Prostate gland (tissue), 2 donors: ENCODE measurements at regions not wholly inside any gene's neighbourhood (a gene's known extent, or its start where the extent isn't known, plus 50 kb on each side); places are given as distances from the start of the nearest gene placed in this dataset.

Experiments
- POLR2AphosphoS5 ChIP-seq: sonication (generic); formaldehyde crosslinking; IDR thresholded peaks from one replicate; pipeline ENCODE4 v1.6.1; 2017; ENCODE audit warnings: antibody characterized with exemption
- TF ChIP-seq, protein P1 (sequence below), 4 experiments: fragments of 200-600 bp in 2 of 4; fragments of 450-650 bp in 2 of 4; sonication (generic) in 2 of 4; IDR thresholded peaks; 1 replicate in 3 of 4; 2 replicates in 1 of 4; pipeline ENCODE4 v1.5.1; 2016 to 2019; ENCODE audit warnings: antibody characterized with exemption in 4 of 4, mild to moderate bottlenecking in 2 of 4, moderate library complexity in 2 of 4

DNA sequence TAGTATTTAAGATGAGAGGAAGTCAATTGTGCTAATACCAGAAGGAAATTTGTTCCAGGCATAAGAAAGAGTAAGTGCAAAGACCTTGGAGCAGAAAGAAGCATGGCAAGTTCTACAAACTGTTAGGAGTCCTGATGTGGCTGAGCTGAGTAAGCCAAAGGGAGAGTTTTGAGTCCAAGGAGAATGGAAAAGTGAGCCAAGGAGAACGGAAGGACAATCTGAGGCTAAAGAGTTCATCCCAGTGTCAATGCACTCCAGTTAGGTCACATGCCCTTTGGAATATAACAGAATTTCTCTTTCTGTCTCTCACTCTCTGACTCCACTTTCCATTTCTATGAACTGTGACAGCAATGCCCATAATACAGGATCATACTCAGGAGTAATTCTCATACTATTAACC lies 224.7 kb downstream of the CAAP1 start:
- TF ChIP-seq, protein P1, sequence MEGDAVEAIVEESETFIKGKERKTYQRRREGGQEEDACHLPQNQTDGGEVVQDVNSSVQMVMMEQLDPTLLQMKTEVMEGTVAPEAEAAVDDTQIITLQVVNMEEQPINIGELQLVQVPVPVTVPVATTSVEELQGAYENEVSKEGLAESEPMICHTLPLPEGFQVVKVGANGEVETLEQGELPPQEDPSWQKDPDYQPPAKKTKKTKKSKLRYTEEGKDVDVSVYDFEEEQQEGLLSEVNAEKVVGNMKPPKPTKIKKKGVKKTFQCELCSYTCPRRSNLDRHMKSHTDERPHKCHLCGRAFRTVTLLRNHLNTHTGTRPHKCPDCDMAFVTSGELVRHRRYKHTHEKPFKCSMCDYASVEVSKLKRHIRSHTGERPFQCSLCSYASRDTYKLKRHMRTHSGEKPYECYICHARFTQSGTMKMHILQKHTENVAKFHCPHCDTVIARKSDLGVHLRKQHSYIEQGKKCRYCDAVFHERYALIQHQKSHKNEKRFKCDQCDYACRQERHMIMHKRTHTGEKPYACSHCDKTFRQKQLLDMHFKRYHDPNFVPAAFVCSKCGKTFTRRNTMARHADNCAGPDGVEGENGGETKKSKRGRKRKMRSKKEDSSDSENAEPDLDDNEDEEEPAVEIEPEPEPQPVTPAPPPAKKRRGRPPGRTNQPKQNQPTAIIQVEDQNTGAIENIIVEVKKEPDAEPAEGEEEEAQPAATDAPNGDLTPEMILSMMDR (IDR thresholded peaks at IDR 0.05): no peak
- no peak for TF ChIP-seq POLR2AphosphoS5
